SK-N-SH (cell line): ENCODE measurements at regions not wholly inside any gene's neighbourhood (a gene's known extent, or its start where the extent isn't known, plus 50 kb on each side); places are given as distances from the start of the nearest gene placed in this dataset.

ENCODE experiments used
- CTCF ChIA-PET: fragments of 300-600, 350-600 bp; formaldehyde crosslinking; extraction: SDS; loops from one replicate; lab custom pipeline; 2021; lab: Yijun Ruan, JAX
- POLR2A ChIA-PET: fragments of 350-600 bp; sonication (Branson Sonifier 250); formaldehyde crosslinking; extraction: SDS; loops from one replicate; lab custom pipeline; 2020; ENCODE audit warnings: antibody characterized with exemption, inconsistent platforms; lab: Yijun Ruan, JAX
- DNase-seq: peaks from one replicate; pipeline ENCODE4 v3.0.0; 2012
- H2AFZ ChIP-seq: fragments of 200-600 bp; sonication (generic); 2 replicates; pipeline ENCODE4 v1.8.1; 2016; ENCODE audit warnings: antibody characterized with exemption, mild to moderate bottlenecking, low read depth
- H3F3A ChIP-seq: fragments of 200-600 bp; sonication (generic); replicated peaks from 2 replicates; pipeline ENCODE3; 2016; ENCODE audit warnings: antibody characterized with exemption, mild to moderate bottlenecking; ENCODE audit not compliant: insufficient read depth
- H3K27ac ChIP-seq, 2 experiments: fragments of 200-500 bp in 1 of 2; fragments of 200-600 bp in 1 of 2; sonication (Bioruptor generic) in 1 of 2; sonication (generic), shearing (Covaris generic) in 1 of 2; 2 replicates each; pipeline versions ENCODE4 v1.5.1 to v1.6.1; 2014 to 2016; ENCODE audit warnings: low read depth in 2 of 2, inconsistent platforms in 1 of 2, low read length in 1 of 2, mild to moderate bottlenecking in 1 of 2, mixed read lengths in 1 of 2
- H3K27me3 ChIP-seq: fragments of 200-600 bp; sonication (generic), shearing (Covaris generic); 2 replicates; pipeline ENCODE4 v1.6.1; 2016; ENCODE audit warnings: mixed run types; ENCODE audit not compliant: insufficient read depth
- H3K36me3 ChIP-seq, 2 experiments: fragments of 200-500 bp in 1 of 2; fragments of 200-600 bp in 1 of 2; sonication (Bioruptor generic) in 1 of 2; sonication (generic) in 1 of 2; replicated peaks in 1 of 2; 2 replicates each; pipeline versions ENCODE3 to v1.5.1; 2014 to 2016; ENCODE audit warnings: low read length in 1 of 2, mild to moderate bottlenecking in 1 of 2; ENCODE audit not compliant: insufficient read depth in 2 of 2, control insufficient read depth in 1 of 2
- H3K4me1 ChIP-seq, 2 experiments: fragments of 200-500 bp in 1 of 2; fragments of 200-600 bp in 1 of 2; sonication (Bioruptor generic) in 1 of 2; sonication (generic), shearing (Covaris generic) in 1 of 2; 2 replicates each; pipeline versions ENCODE4 v1.5.1 to v1.6.1; 2014 to 2016; ENCODE audit warnings: low read depth in 1 of 2, low read length in 1 of 2, mixed run types in 1 of 2; ENCODE audit not compliant: insufficient read depth in 2 of 2, control insufficient read depth in 1 of 2
- H3K4me2 ChIP-seq: fragments of 200-600 bp; sonication (generic), shearing (Covaris generic); 2 replicates; pipeline ENCODE4 v1.6.1; 2017; ENCODE audit warnings: mixed run types
- H3K4me3 ChIP-seq, 2 experiments: fragments of 200-500 bp in 1 of 2; fragments of 200-600 bp in 1 of 2; sonication (Bioruptor generic) in 1 of 2; sonication (generic), shearing (Covaris generic) in 1 of 2; 2 replicates each; pipeline versions ENCODE4 v1.5.1 to v1.8.1; 2014 to 2016; ENCODE audit warnings: low read depth in 2 of 2, inconsistent platforms in 1 of 2, low read length in 1 of 2, mild to moderate bottlenecking in 1 of 2, mixed read lengths in 1 of 2, moderate library complexity in 1 of 2
- H3K79me2 ChIP-seq: fragments of 200-600 bp; sonication (generic); 2 replicates; pipeline ENCODE4 v1.8.1; 2017; ENCODE audit warnings: mild to moderate bottlenecking; ENCODE audit not compliant: insufficient read depth
- H3K9ac ChIP-seq: fragments of 200-600 bp; sonication (generic); 2 replicates; pipeline ENCODE4 v1.6.1; 2017; ENCODE audit warnings: mixed run types
- H3K9me2 ChIP-seq: fragments of 200-600 bp; sonication (generic); 2 replicates; pipeline ENCODE4 v1.6.1; 2017; ENCODE audit warnings: mixed run types
- H3K9me3 ChIP-seq: fragments of 200-600 bp; sonication (generic); 2 replicates; pipeline ENCODE4 v1.6.1; 2017; ENCODE audit warnings: mixed run types, mild to moderate bottlenecking, moderate library complexity
- H4K20me1 ChIP-seq: fragments of 200-600 bp; sonication (generic); 2 replicates; pipeline ENCODE4 v1.6.1; 2017; ENCODE audit warnings: mild to moderate bottlenecking, mixed run types; ENCODE audit not compliant: insufficient read depth
- CHD2 ChIP-seq: fragments of 150-350 bp; IDR thresholded peaks from 2 replicates; pipeline ENCODE4 v1.6.1; 2018; ENCODE audit warnings: low read length; ENCODE audit not compliant: partially characterized antibody
- CTCF ChIP-seq: fragments of 200-600 bp; sonication (generic); IDR thresholded peaks from 2 replicates; pipeline ENCODE4 v1.6.1; 2017; ENCODE audit warnings: antibody characterized with exemption, mild to moderate bottlenecking, moderate library complexity
- FOXJ3 ChIP-seq: sonication (generic); formaldehyde crosslinking; IDR thresholded peaks from 2 replicates; pipeline ENCODE4 v1.5.1; 2020; ENCODE audit warnings: mild to moderate bottlenecking, missing genetic modification reagents
- GABPA ChIP-seq: IDR thresholded peaks from 2 replicates; pipeline ENCODE4 v1.4.0; 2012; ENCODE audit warnings: low read depth, mild to moderate bottlenecking
- POLR2AphosphoS5 ChIP-seq: IDR thresholded peaks from 2 replicates; pipeline ENCODE4 v1.6.1; 2012; ENCODE audit warnings: low read depth, low read length
- RFX5 ChIP-seq: IDR thresholded peaks from 2 replicates; pipeline ENCODE4 v1.6.1; 2012; ENCODE audit warnings: mild to moderate bottlenecking, improper control_type of control experiment, low read length
- RXRA ChIP-seq: IDR thresholded peaks from 2 replicates; pipeline ENCODE4 v1.4.0; 2012; ENCODE audit warnings: low read depth, mild to moderate bottlenecking, borderline replicate concordance
- TEAD4 ChIP-seq: IDR thresholded peaks from 2 replicates; pipeline ENCODE4 v1.4.0; 2012; ENCODE audit warnings: mild to moderate bottlenecking, borderline replicate concordance; ENCODE audit not compliant: insufficient read depth
- USF2 ChIP-seq: fragments of 150-350 bp; IDR thresholded peaks from 2 replicates; pipeline ENCODE4 v1.6.1; 2017; ENCODE audit warnings: antibody characterized with exemption, low read length, low read depth, borderline replicate concordance
- YY1 ChIP-seq: IDR thresholded peaks from 2 replicates; pipeline ENCODE4 v1.4.0; 2012; ENCODE audit warnings: low read depth, mild to moderate bottlenecking
- WGBS: methylation state at CpG from one replicate; pipeline ENCODE4 v1.1.6; 2017; ENCODE audit warnings: low lambda C conversion rate; 5-methylcytosine and 5-hydroxymethylcytosine counted together
- TF ChIP-seq, protein P1 (sequence below): IDR thresholded peaks from 2 replicates; pipeline ENCODE4 v1.4.0; 2012; ENCODE audit warnings: low read depth, borderline replicate concordance

- ChIA-PET CTCF (no interaction called here), POLR2A (no interaction called here)
- no peaks in the 10 kb centered on the region for H3K36me3 ChIP-seq
- no peaks in the 10 kb centered on the region for H4K20me1 ChIP-seq
- H3K27ac ChIP-seq: no peak overlapping the region
- no peaks in the 10 kb centered on the region for H3K4me1 ChIP-seq
- no peaks in the 10 kb centered on the region for H3K9me2 ChIP-seq
- no peak overlapping the region for H2AFZ ChIP-seq
- H3K9me3 ChIP-seq: no peaks in the 10 kb centered on the region
- H3K4me3 ChIP-seq: no peak overlapping the region
- no peak overlapping the region for H3K4me2 ChIP-seq
- TF ChIP-seq CTCF (no peak), FOXJ3 (CRISPR knock-in tag) (no peak), POLR2AphosphoS5 (no peak), YY1 (no peak)
- TF ChIP-seq, protein P1, sequence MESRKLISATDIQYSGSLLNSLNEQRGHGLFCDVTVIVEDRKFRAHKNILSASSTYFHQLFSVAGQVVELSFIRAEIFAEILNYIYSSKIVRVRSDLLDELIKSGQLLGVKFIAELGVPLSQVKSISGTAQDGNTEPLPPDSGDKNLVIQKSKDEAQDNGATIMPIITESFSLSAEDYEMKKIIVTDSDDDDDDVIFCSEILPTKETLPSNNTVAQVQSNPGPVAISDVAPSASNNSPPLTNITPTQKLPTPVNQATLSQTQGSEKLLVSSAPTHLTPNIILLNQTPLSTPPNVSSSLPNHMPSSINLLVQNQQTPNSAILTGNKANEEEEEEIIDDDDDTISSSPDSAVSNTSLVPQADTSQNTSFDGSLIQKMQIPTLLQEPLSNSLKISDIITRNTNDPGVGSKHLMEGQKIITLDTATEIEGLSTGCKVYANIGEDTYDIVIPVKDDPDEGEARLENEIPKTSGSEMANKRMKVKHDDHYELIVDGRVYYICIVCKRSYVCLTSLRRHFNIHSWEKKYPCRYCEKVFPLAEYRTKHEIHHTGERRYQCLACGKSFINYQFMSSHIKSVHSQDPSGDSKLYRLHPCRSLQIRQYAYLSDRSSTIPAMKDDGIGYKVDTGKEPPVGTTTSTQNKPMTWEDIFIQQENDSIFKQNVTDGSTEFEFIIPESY: no peak
- H3K79me2 ChIP-seq: no peaks in the 10 kb centered on the region
- no peak overlapping the region for H3K9ac ChIP-seq
- no peaks in the 10 kb centered on the region; the same call in 1 of the 2 replicates for H3K27me3 ChIP-seq
- no peaks in the 10 kb centered on the region for H3F3A ChIP-seq
- no peak for DNase-seq
- 53% methylated on average over 2 of the region's 2 CpGs for WGBS
Observed at GRCh38 chr2:60379684-60380083, 173.8 kb downstream of the BCL11A start.

- no peaks in the 10 kb centered on the region for H3K79me2 ChIP-seq
- ChIA-PET CTCF (no interaction called here), POLR2A (no interaction called here)
- H3F3A ChIP-seq: no peaks in the 10 kb centered on the region
- H3K4me2 ChIP-seq: no peak overlapping the region
- H2AFZ ChIP-seq: no peak overlapping the region
- H4K20me1 ChIP-seq: no peaks in the 10 kb centered on the region
- H3K9me3 ChIP-seq: no peaks in the 10 kb centered on the region
- H3K36me3 ChIP-seq: no peaks in the 10 kb centered on the region
- no peak overlapping the region for H3K27ac ChIP-seq
- 52% methylated on average over 7 of the region's 7 CpGs for WGBS
- no peak overlapping the region for H3K4me3 ChIP-seq
- H3K9me2 ChIP-seq: no peaks in the 10 kb centered on the region
- no peaks in the 10 kb centered on the region for H3K4me1 ChIP-seq
- H3K27me3 ChIP-seq: no peaks in the 10 kb centered on the region; the same call in 1 of the 2 replicates
- no peak for DNase-seq
- TF ChIP-seq RXRA: no peak
- no peak for TF ChIP-seq TEAD4
- no peak for TF ChIP-seq GABPA
- TF ChIP-seq CHD2: no peak
- no peak for TF ChIP-seq RFX5
- TF ChIP-seq USF2: no peak
- TF ChIP-seq, all 33 proteins: peak for 0
- no peak overlapping the region for H3K9ac ChIP-seq
Observed at GRCh38 chr2:60379216-60379615, 174.2 kb downstream of the BCL11A start.
